ENCODE measurements at regions not wholly inside any gene's neighbourhood (a gene's known extent, or its start where the extent isn't known, plus 50 kb on each side); places are given as distances from the start of the nearest gene placed in this dataset.

GRCh38 chr6:19337101-19337500 is 500.1 kb upstream of the ID4 start:
- H3K27ac ChIP-seq = no peak overlapping the region
- TF ChIP-seq ZFX (IDR thresholded peaks at IDR 0.05; ENCODE audit: borderline replicate concordance) = no peak
- TF ChIP-seq CTCF (IDR thresholded peaks at IDR 0.05) = no peak

- no peak overlapping the region for H3K27ac ChIP-seq
- TF ChIP-seq CTCF (IDR thresholded peaks at IDR 0.05) = no peak
- TF ChIP-seq ZFX (IDR thresholded peaks at IDR 0.05; ENCODE audit: borderline replicate concordance) = no peak
Measured at GRCh38 chr6:19342616-19343015, 494.6 kb upstream of the ID4 start.

GRCh38 chr6:19349429-19349828 is 487.7 kb upstream of the ID4 start:
- TF ChIP-seq CTCF (IDR thresholded peaks at IDR 0.05) = no peak
- no peak for TF ChIP-seq ZFX (IDR thresholded peaks at IDR 0.05; ENCODE audit: borderline replicate concordance)
- H3K27ac ChIP-seq = no peak overlapping the region

GRCh38 chr6:19354181-19354580 is 483.0 kb upstream of the ID4 start:
- no peak overlapping the region for H3K27ac ChIP-seq
- TF ChIP-seq CTCF (IDR thresholded peaks at IDR 0.05) = no peak

GRCh38 chr6:19356692-19357091 is 480.5 kb upstream of the ID4 start:
- no peak overlapping the region for H3K27ac ChIP-seq
- TF ChIP-seq ZFX (IDR thresholded peaks at IDR 0.05; ENCODE audit: borderline replicate concordance) (no peak), CTCF (IDR thresholded peaks at IDR 0.05) (no peak)

- no peak for TF ChIP-seq CTCF (IDR thresholded peaks at IDR 0.05)
- no peak for TF ChIP-seq ZFX (IDR thresholded peaks at IDR 0.05; ENCODE audit: borderline replicate concordance)
- no peak overlapping the region for H3K27ac ChIP-seq
Measured at GRCh38 chr6:19362396-19362795, 474.8 kb upstream of the ID4 start.

- TF ChIP-seq CTCF (IDR thresholded peaks at IDR 0.05) (no peak), ZFX (IDR thresholded peaks at IDR 0.05; ENCODE audit: borderline replicate concordance) (no peak)
- no peak overlapping the region for H3K27ac ChIP-seq
Measured at GRCh38 chr6:19368511-19368910, 468.7 kb upstream of the ID4 start.
